HK-2 (cell line): ENCODE measurements at regions not wholly inside any gene's neighbourhood (a gene's known extent, or its start where the extent isn't known, plus 50 kb on each side); places are given as distances from the start of the nearest gene placed in this dataset.
"Not testable (repeated sequence)": the region's sequence is repeated elsewhere in the genome, so short reads cannot be mapped to it uniquely, and the experiment has no call there.

Source experiments
- DNase-seq: peaks from one replicate; pipeline ENCODE4 v3.0.0-alpha.2; 2018; ENCODE audit not compliant: unreplicated experiment

GRCh38 chr12:69130064-69130463 lies 109.3 kb upstream of the CPSF6 start:
- DNase-seq: no peak

- no peak for DNase-seq
Observed at GRCh38 chr12:69131077-69131476, 108.3 kb upstream of the CPSF6 start.

- DNase-seq: no peak
Observed at GRCh38 chr12:69136931-69137613, 102.3 kb upstream of the CPSF6 start.

GRCh38 chr12:69141074-69141473 lies 98.3 kb upstream of the CPSF6 start:
- no peak for DNase-seq

- DNase-seq: no peak
Observed at GRCh38 chr12:69149270-69149669, 90.1 kb upstream of the CPSF6 start.

GRCh38 chr12:69150083-69150795 lies 89.1 kb upstream of the CPSF6 start:
- DNase-seq: no peak

GRCh38 chr12:69150796-69151127 lies 88.6 kb upstream of the CPSF6 start:
- DNase-seq: no peak

- no peak for DNase-seq
Observed at GRCh38 chr12:69151254-69151764, 88.1 kb upstream of the CPSF6 start.

GRCh38 chr12:69154585-69155363 lies 84.6 kb upstream of the CPSF6 start:
- peak; percentile 63 for DNase-seq

GRCh38 chr12:69157023-69157655 lies 82.2 kb upstream of the CPSF6 start:
- DNase-seq: peak; percentile 81

- DNase-seq: no peak
Observed at GRCh38 chr12:69161829-69162228, 77.5 kb upstream of the CPSF6 start.

GRCh38 chr12:69163681-69164362 lies 75.5 kb upstream of the CPSF6 start:
- no peak for DNase-seq

- DNase-seq: no peak
Observed at GRCh38 chr12:69167648-69168165, 71.7 kb upstream of the CPSF6 start.

GRCh38 chr12:69168363-69168762 lies 71.0 kb upstream of the CPSF6 start:
- DNase-seq: no peak

GRCh38 chr12:69168828-69169227 lies 70.5 kb upstream of the CPSF6 start:
- DNase-seq: no peak

GRCh38 chr12:69170293-69170692 lies 69.1 kb upstream of the CPSF6 start:
- DNase-seq: no peak

GRCh38 chr12:69171881-69172280 lies 67.5 kb upstream of the CPSF6 start:
- no peak for DNase-seq

- DNase-seq: no peak
Observed at GRCh38 chr12:69172491-69172890, 66.9 kb upstream of the CPSF6 start.

- DNase-seq: no peak
Observed at GRCh38 chr12:69173368-69173767, 66.0 kb upstream of the CPSF6 start.

GRCh38 chr12:69179786-69180185 lies 59.6 kb upstream of the CPSF6 start:
- no peak for DNase-seq

GRCh38 chr12:69187572-69187971 lies 51.8 kb upstream of the CPSF6 start:
- DNase-seq: not testable (repeated sequence)
